Mesenchymal stem cell (in vitro differentiated cells and primary cell): ENCODE measurements at regions not wholly inside any gene's neighbourhood (a gene's known extent, or its start where the extent isn't known, plus 50 kb on each side); places are given as distances from the start of the nearest gene placed in this dataset.
"Not testable (repeated sequence)": the region's sequence is repeated elsewhere in the genome, so short reads cannot be mapped to it uniquely, and the experiment has no call there.

ENCODE experiments used
- DNase-seq: peaks from one replicate; pipeline ENCODE4 v3.0.0-alpha.2; 2013
- H2AFZ ChIP-seq: one replicate; pipeline ENCODE4 v1.6.1; 2013; ENCODE audit warnings: low read depth, mild to moderate bottlenecking, control low read depth, inconsistent platforms, low read length, moderate library complexity
- H2AK5ac ChIP-seq: 2 replicates; pipeline ENCODE4 v1.6.1; 2013; ENCODE audit warnings: low read length, moderate library complexity, mild to moderate bottlenecking, inconsistent platforms; ENCODE audit not compliant: severe bottlenecking
- H2BK120ac ChIP-seq: one replicate; pipeline ENCODE4 v1.6.1; 2013; ENCODE audit warnings: low read depth, mild to moderate bottlenecking, inconsistent platforms, low read length, moderate library complexity
- H2BK12ac ChIP-seq, 2 experiments: one replicate each; pipeline ENCODE4 v1.6.1; 2013; ENCODE audit warnings: inconsistent platforms in 2 of 2, low read length in 2 of 2, mild to moderate bottlenecking in 2 of 2, moderate library complexity in 2 of 2, control low read depth in 1 of 2
- H2BK15ac ChIP-seq: one replicate; pipeline ENCODE4 v1.6.1; 2013; ENCODE audit warnings: mild to moderate bottlenecking, low read depth, inconsistent platforms; ENCODE audit not compliant: poor library complexity, severe bottlenecking
- H2BK5ac ChIP-seq: 2 replicates; pipeline ENCODE4 v1.6.1; 2013; ENCODE audit warnings: low read depth, mild to moderate bottlenecking, low read length, control low read depth, inconsistent platforms; ENCODE audit not compliant: poor library complexity, severe bottlenecking
- H3K14ac ChIP-seq, 2 experiments: one replicate each; pipeline ENCODE4 v1.6.1; 2013; ENCODE audit warnings: inconsistent platforms in 2 of 2, low read length in 2 of 2, control low read depth in 1 of 2, mild to moderate bottlenecking in 1 of 2, moderate library complexity in 1 of 2
- H3K18ac ChIP-seq, 2 experiments: one replicate each; pipeline ENCODE4 v1.6.1; 2013; ENCODE audit warnings: inconsistent platforms in 2 of 2, low read length in 2 of 2, control low read depth in 1 of 2, low read depth in 1 of 2, mild to moderate bottlenecking in 1 of 2
- H3K23ac ChIP-seq, 2 experiments: one replicate each; pipeline ENCODE4 v1.6.1; 2013; ENCODE audit warnings: inconsistent platforms in 2 of 2, low read length in 2 of 2, mild to moderate bottlenecking in 2 of 2, moderate library complexity in 2 of 2, control low read depth in 1 of 2
- H3K27ac ChIP-seq: 2 replicates; pipeline ENCODE4 v1.5.1; 2013; ENCODE audit warnings: mild to moderate bottlenecking, moderate library complexity, low read length, control low read depth, inconsistent platforms; ENCODE audit not compliant: poor library complexity, severe bottlenecking
- H3K27me3 ChIP-seq, 2 experiments: 2 replicates each; pipeline versions ENCODE4 v1.6.1 to v1.7.0; 2013; ENCODE audit warnings: low read length in 2 of 2, mild to moderate bottlenecking in 2 of 2, moderate library complexity in 2 of 2, control low read depth in 1 of 2, inconsistent platforms in 1 of 2; ENCODE audit not compliant: control insufficient read depth in 1 of 2, insufficient read depth in 1 of 2
- H3K36me3 ChIP-seq, 2 experiments: 2 replicates each; pipeline versions ENCODE4 v1.6.1 to v1.7.0; 2013; ENCODE audit warnings: low read length in 2 of 2, control low read depth in 1 of 2, inconsistent platforms in 1 of 2, low read depth in 1 of 2, mild to moderate bottlenecking in 1 of 2; ENCODE audit not compliant: insufficient read depth in 2 of 2, control insufficient read depth in 1 of 2
- H3K4ac ChIP-seq, 2 experiments: one replicate each; pipeline ENCODE4 v1.6.1; 2013; ENCODE audit warnings: inconsistent platforms in 2 of 2, low read length in 2 of 2, mild to moderate bottlenecking in 2 of 2, moderate library complexity in 2 of 2, control low read depth in 1 of 2, low read depth in 1 of 2
- H3K4me1 ChIP-seq: 2 replicates; pipeline ENCODE4 v1.6.1; 2013; ENCODE audit warnings: low read depth, low read length, control low read depth; ENCODE audit not compliant: control insufficient read depth, insufficient read depth
- H3K4me2 ChIP-seq: 2 replicates; pipeline ENCODE4 v1.6.1; 2013; ENCODE audit warnings: low read length, mild to moderate bottlenecking, inconsistent platforms; ENCODE audit not compliant: poor library complexity, severe bottlenecking
- H3K4me3 ChIP-seq, 2 experiments: 2 replicates each; pipeline versions ENCODE4 v1.5.1 to v1.7.0; 2013; ENCODE audit warnings: low read length in 2 of 2, mild to moderate bottlenecking in 2 of 2, control low read depth in 1 of 2, low read depth in 1 of 2; ENCODE audit not compliant: insufficient read depth in 1 of 2
- H3K79me1 ChIP-seq: replicated peaks from 2 replicates; pipeline ENCODE4 v1.6.1; 2013; ENCODE audit warnings: mild to moderate bottlenecking, control low read depth, low read length, inconsistent platforms; ENCODE audit not compliant: poor library complexity, severe bottlenecking
- H3K9ac ChIP-seq: 2 replicates; pipeline ENCODE4 v1.7.0; 2013; ENCODE audit warnings: mild to moderate bottlenecking, low read length, moderate library complexity
- H3K9me3 ChIP-seq: 2 replicates; pipeline ENCODE4 v1.7.0; 2013; ENCODE audit warnings: mild to moderate bottlenecking, low read length; ENCODE audit not compliant: control insufficient read depth
- H4K8ac ChIP-seq: one replicate; pipeline ENCODE4 v1.6.1; 2013; ENCODE audit warnings: inconsistent platforms, mild to moderate bottlenecking, low read length, moderate library complexity
- H4K91ac ChIP-seq: one replicate; pipeline ENCODE4 v1.6.1; 2013; ENCODE audit warnings: mild to moderate bottlenecking, low read length, inconsistent platforms
- WGBS: methylation state at CpG from one replicate; pipeline ENCODE4 v1.1.7; 2013; ENCODE audit warnings: mixed read lengths; 5-methylcytosine and 5-hydroxymethylcytosine counted together

GRCh38 chr1:67902546-67903223 is 69.4 kb upstream of the GNG12 start:
- not testable (repeated sequence) for H3K9ac ChIP-seq, H3K79me1 ChIP-seq, H3K4me3 ChIP-seq, H3K9me3 ChIP-seq, H2AK5ac ChIP-seq, H3K27ac ChIP-seq, H4K8ac ChIP-seq, H4K91ac ChIP-seq, H3K4me1 ChIP-seq, H3K23ac ChIP-seq, H3K4ac ChIP-seq, H3K27me3 ChIP-seq, H2BK15ac ChIP-seq, H3K14ac ChIP-seq, DNase-seq, H3K18ac ChIP-seq, H2BK12ac ChIP-seq, H2BK5ac ChIP-seq, H3K4me2 ChIP-seq, H3K36me3 ChIP-seq, H2BK120ac ChIP-seq, H2AFZ ChIP-seq
- WGBS: 83% methylated on average over 5 of the region's 6 CpGs

- H3K23ac ChIP-seq: no peak overlapping the region
- H2BK5ac ChIP-seq: no peak overlapping the region
- no peak overlapping the region for H3K14ac ChIP-seq
- no peak overlapping the region for H3K18ac ChIP-seq
- H3K9me3 ChIP-seq: no peaks in the 10 kb centered on the region
- no peak overlapping the region for H2AFZ ChIP-seq
- H3K9ac ChIP-seq: no peak overlapping the region
- no peaks in the 10 kb centered on the region for H3K36me3 ChIP-seq
- H3K27me3 ChIP-seq: no peaks in the 10 kb centered on the region
- H3K4me2 ChIP-seq: no peak overlapping the region
- H3K79me1 ChIP-seq: no peaks in the 10 kb centered on the region
- WGBS: 67% methylated on average over 1 of the region's 4 CpGs
- no peak overlapping the region for H4K91ac ChIP-seq
- no peak overlapping the region for H2BK120ac ChIP-seq
- no peak overlapping the region for H2AK5ac ChIP-seq
- peaks cover 7% of the 10 kb centered on the region for H3K4me1 ChIP-seq
- H3K4ac ChIP-seq: no peak overlapping the region
- H3K27ac ChIP-seq: no peak overlapping the region
- DNase-seq: no peak
- H3K4me3 ChIP-seq: no peak overlapping the region
- no peak overlapping the region for H2BK12ac ChIP-seq
- H4K8ac ChIP-seq: no peak overlapping the region
- no peak overlapping the region for H2BK15ac ChIP-seq
Measured at GRCh38 chr1:67898033-67898726, 64.9 kb upstream of the GNG12 start.

DNA sequence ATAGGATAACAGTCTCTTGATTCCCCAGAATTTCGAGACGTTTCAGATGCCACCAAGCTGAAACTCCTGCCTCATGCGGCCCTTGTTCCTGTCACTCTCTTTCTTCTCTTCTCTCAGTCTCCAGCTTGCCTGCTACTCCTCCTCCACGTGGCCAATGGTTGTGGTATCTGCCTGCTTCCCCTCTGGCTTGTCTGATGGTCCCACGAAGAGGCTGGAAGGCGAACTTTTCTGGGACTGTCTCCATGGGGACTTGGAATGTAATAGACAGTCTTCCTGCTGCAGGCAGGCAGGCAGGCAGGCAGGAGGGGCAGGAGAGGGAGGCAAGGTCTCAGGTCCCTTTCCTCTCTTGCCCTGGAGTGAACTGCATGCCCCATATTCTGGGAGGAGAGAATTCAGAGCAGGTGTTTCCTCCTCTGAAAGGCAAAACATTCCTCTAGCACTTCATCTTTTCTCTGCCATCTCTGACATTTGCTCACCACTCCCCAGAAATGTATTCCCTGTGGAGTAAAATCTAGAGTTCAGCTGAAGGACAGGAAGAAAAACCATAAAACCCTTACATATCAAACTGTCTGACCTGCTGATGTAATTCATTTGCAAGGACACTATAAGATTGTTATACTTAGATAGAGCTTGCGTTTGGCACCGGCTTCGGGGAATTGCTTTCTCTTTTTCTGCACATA is 64.1 kb upstream of the GNG12 start:
- no peak overlapping the region for H4K8ac ChIP-seq
- H3K36me3 ChIP-seq: no peaks in the 10 kb centered on the region
- no peaks in the 10 kb centered on the region for H3K27me3 ChIP-seq
- no peak overlapping the region for H2AFZ ChIP-seq
- H3K18ac ChIP-seq: no peak overlapping the region
- H4K91ac ChIP-seq: no peak overlapping the region
- H3K4me2 ChIP-seq: peak overlapping the region; percentile 13
- no peak overlapping the region for H3K4ac ChIP-seq
- 89% methylated on average over 9 of the region's 9 CpGs for WGBS
- no peak overlapping the region for H2BK15ac ChIP-seq
- H2AK5ac ChIP-seq: no peak overlapping the region
- H3K14ac ChIP-seq: peak overlapping the region in 1 of 2 experiments; percentile 61
- no peak overlapping the region for H3K9ac ChIP-seq
- peak overlapping the region in 1 of 2 experiments; percentile 19 for H3K23ac ChIP-seq
- H2BK120ac ChIP-seq: no peak overlapping the region
- H3K79me1 ChIP-seq: no peaks in the 10 kb centered on the region
- H3K4me3 ChIP-seq: no peak overlapping the region
- peaks cover 7% of the 10 kb centered on the region for H3K4me1 ChIP-seq
- H3K9me3 ChIP-seq: no peaks in the 10 kb centered on the region
- H3K27ac ChIP-seq: peak overlapping the region; percentile 47
- DNase-seq: peak; percentile 3
- no peak overlapping the region for H2BK5ac ChIP-seq
- no peak overlapping the region for H2BK12ac ChIP-seq

DNA sequence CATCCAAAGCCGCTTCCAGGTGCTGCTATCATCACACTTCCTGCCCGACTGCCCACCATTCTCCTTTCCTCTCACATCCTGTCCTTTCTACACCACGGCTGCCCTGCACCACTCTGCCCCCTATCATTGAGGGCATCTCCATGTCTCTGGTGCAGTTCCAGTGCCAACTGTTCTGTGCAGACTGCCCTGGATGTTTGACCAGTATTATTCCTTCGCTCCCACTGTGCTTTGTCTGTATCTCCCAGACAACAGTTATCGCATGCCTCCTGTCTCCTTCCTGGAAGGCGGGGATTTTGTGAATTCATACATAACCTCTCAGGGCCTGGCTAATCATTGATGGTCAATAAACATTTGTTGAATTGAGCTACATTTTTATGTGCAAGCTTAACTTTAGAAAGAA is 63.6 kb upstream of the GNG12 start:
- H3K27me3 ChIP-seq: no peaks in the 10 kb centered on the region
- peak overlapping the region in 1 of 2 experiments; percentile 82 for H3K14ac ChIP-seq
- H4K91ac ChIP-seq: no peak overlapping the region
- no peak overlapping the region for H3K4ac ChIP-seq
- H3K9ac ChIP-seq: no peak overlapping the region
- peak overlapping the region; percentile 29 for H2AK5ac ChIP-seq
- no peak overlapping the region for H3K18ac ChIP-seq
- H3K4me3 ChIP-seq: no peak overlapping the region
- no peak overlapping the region for H3K4me2 ChIP-seq
- H2AFZ ChIP-seq: no peak overlapping the region
- peaks cover 7% of the 10 kb centered on the region for H3K4me1 ChIP-seq
- H3K36me3 ChIP-seq: no peaks in the 10 kb centered on the region
- no peak for DNase-seq
- no peak overlapping the region for H2BK15ac ChIP-seq
- H2BK12ac ChIP-seq: no peak overlapping the region
- H3K23ac ChIP-seq: no peak overlapping the region
- H3K79me1 ChIP-seq: no peaks in the 10 kb centered on the region
- H2BK5ac ChIP-seq: no peak overlapping the region
- no peak overlapping the region for H2BK120ac ChIP-seq
- peak overlapping the region; percentile 45 for H3K27ac ChIP-seq
- H4K8ac ChIP-seq: peak overlapping the region; percentile 47
- 89% methylated on average over 6 of the region's 6 CpGs for WGBS
- H3K9me3 ChIP-seq: no peaks in the 10 kb centered on the region
